Activated CD4-positive, alpha-beta T cell treated with anti-CD3 and anti-CD28 coated beads, Interleukin-2, amount 50 U/mL, for 48 hours (primary cell): ENCODE measurements at regions not wholly inside any gene's neighbourhood (a gene's known extent, or its start where the extent isn't known, plus 50 kb on each side); places are given as distances from the start of the nearest gene placed in this dataset.
"Not testable (repeated sequence)": the region's sequence is repeated elsewhere in the genome, so short reads cannot be mapped to it uniquely, and the experiment has no call there.

Experiments used
- DNase-seq, 2 experiments: peaks; one replicate each; pipeline ENCODE4 v3.0.0-alpha.2; 2020

- no peak for DNase-seq
Measured at GRCh38 chr5:152711801-152712388, 306.8 kb upstream of the NMUR2 start.

- no peak for DNase-seq
Measured at GRCh38 chr5:152717393-152717792, 312.3 kb upstream of the NMUR2 start.

GRCh38 chr5:152723482-152723881, 318.4 kb upstream of the NMUR2 start:
- DNase-seq: no peak

DNA sequence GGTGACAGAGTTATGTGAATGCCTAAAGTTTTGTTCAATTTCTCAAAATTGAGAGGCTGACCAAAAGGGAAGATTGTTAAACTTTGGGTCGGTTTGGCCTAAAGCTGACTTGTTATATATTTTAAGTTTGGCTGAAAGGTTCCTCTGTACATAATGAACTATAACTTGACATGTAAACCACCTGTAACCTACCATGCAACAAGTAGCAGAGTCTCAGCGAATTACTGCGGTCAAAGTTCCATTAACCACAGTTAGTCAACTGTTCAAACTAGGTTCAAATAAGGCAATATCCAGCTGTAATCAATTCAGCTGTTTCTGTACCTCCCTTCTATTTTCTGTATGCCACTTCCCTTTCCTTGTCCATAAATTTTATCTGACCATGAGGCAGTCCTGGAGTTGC, 325.1 kb upstream of the NMUR2 start:
- DNase-seq: no peak

- DNase-seq: no peak
Measured at GRCh38 chr5:152736906-152737305, 331.8 kb upstream of the NMUR2 start.

- DNase-seq: no peak
Measured at GRCh38 chr5:152739916-152740315, 334.8 kb upstream of the NMUR2 start.

DNA sequence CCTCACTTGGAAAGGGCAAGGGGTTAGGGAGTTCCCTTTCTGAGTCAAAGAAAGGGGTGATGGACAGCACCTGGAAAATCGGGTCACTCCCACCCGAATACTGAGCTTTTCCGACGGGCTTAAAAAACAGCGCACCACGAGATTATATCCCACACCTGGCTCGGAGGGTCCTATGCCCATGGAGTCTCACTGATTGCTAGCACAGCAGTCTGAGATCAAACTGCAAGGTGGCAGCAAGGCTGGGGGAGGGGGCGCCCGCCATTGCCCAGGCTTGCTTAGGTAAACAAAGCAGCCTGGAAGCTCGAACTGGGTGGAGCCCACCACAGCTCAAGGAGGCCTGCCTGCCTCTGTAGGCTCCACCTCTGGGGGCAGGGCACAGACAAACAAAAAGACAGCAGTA, 336.0 kb upstream of the NMUR2 start:
- DNase-seq: not testable (repeated sequence)

- DNase-seq: not testable (repeated sequence)
Measured at GRCh38 chr5:152787709-152788217, 382.7 kb upstream of the NMUR2 start.

DNA sequence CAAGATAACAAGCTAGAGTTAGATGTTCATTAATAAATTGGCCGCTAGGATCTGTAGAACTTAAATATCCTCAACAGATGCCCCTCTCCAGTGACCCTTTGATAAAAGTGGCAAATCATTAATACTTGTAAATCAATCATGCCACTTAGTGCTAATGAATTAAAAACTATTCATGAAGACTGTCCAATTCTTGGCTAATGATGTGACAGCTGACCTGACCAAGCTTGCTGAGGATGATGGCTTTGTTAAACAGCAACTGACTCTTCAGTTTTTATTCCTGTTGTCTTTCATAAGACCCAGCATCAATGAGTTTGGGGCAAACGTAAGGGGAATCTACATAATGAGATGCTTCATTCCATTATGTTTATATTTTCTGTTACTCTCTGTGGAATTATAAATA, 396.8 kb upstream of the NMUR2 start:
- no peak for DNase-seq

- DNase-seq: no peak
Measured at GRCh38 chr5:152804179-152804578, 399.1 kb upstream of the NMUR2 start.

GRCh38 chr5:152811988-152812387, 406.9 kb upstream of the NMUR2 start:
- DNase-seq: no peak

DNA sequence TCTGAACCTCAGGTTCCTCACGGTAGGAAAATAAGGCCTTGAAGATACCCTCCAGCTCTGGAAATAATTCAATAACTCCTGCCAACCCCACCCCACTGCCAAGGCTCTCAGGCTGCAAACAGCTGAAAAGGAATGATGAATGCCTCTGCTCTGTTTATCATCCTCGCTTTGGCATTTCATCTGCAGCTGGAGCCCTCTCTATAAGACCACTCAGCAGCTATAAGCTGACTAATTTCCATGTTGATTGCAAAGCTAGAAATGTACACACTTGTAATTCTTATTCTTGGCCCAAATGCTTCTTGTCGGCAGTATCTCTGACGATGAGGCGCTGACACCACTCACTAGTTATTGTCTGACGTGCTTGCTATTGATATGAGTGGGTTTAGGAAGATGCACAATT, 408.4 kb upstream of the NMUR2 start:
- DNase-seq: no peak

- no peak for DNase-seq
Measured at GRCh38 chr5:152819891-152820290, 414.8 kb upstream of the NMUR2 start.

DNA sequence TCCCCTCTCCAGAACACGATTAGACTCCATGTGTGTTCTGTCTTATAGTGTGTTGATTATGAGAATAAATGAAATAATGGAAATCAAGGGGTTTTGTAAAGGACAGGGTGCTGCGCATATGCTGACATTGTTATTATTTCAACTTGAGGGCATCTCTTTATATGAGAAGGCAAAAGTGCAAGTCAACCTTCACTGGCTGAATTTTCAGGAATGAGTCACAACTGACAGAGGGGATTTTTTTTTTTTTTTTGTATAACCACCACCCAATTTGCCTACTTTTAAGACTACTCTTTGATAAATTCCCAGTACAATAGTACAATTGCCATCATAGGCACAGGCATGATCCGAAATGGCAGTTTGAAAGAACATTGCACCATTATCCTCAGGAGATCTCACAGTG, 419.2 kb upstream of the NMUR2 start:
- DNase-seq: no peak

- DNase-seq: no peak
Measured at GRCh38 chr5:152838241-152838786, 433.2 kb upstream of the NMUR2 start.

DNA sequence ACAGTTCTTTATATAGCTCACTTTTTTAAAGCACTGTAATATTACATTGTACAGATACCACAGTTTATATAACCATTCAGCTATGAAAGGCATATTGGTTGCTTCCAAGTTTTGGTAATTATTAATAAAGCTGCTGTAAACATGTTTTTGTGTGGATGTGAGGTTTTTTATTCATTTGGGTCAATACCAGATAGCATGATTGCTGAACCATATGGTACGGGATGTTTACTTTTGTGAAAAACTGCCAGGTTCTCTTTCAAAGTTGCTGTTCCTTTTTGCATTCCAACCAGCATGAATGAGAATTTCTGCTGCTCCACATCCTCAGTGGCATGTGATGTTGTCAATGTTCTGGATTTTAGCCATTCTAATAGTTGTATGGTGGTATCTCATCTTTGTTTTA, 439.6 kb upstream of the NMUR2 start:
- DNase-seq: no peak

GRCh38 chr5:152853361-152853760, 448.3 kb upstream of the NMUR2 start:
- DNase-seq: no peak

- no peak for DNase-seq
Measured at GRCh38 chr5:152855441-152855840, 450.4 kb upstream of the NMUR2 start.

GRCh38 chr5:152861231-152861630, 456.2 kb upstream of the NMUR2 start:
- DNase-seq: no peak

- no peak for DNase-seq
Measured at GRCh38 chr5:152864447-152864846, 459.4 kb upstream of the NMUR2 start.

DNA sequence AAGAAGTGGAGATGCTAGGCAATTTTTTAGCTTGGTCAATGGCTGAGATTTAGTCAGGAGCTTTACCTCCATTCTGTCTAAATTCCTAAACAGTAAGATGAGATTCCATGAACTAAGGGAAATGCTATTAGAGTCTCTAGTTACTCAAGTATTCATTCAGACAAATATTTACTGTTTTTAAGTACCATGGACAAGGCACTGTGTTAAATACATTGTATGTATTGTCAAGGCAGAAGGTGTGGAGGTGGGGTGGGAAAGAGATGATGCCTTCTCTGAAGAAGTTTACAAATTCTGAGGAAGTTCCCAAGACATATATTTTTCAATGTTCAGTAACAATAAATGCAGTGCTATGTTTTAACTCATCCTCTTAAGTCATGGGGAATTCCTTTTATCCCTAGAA, 459.9 kb upstream of the NMUR2 start:
- DNase-seq: no peak

DNA sequence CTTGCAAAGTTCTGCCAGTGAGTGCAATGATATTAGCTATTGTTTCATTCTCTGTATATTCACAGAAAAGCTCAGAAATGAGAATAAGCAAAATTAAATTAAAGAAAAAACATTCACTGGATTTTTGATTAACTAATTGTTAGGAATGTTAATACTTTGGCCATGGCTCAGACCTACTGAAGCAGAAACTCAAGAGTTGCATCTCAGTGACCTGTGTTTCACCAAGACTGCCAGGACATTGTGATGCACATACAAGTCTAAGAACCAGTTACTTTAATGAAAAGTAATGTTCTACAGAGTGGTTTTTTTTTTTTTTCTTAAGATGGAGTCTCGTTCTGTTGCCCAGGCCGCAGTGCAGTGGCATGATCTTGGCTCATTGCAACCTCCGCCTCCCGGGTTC, 464.9 kb upstream of the NMUR2 start:
- no peak for DNase-seq

- DNase-seq: no peak
Measured at GRCh38 chr5:152882621-152883020, 477.5 kb upstream of the NMUR2 start.

DNA sequence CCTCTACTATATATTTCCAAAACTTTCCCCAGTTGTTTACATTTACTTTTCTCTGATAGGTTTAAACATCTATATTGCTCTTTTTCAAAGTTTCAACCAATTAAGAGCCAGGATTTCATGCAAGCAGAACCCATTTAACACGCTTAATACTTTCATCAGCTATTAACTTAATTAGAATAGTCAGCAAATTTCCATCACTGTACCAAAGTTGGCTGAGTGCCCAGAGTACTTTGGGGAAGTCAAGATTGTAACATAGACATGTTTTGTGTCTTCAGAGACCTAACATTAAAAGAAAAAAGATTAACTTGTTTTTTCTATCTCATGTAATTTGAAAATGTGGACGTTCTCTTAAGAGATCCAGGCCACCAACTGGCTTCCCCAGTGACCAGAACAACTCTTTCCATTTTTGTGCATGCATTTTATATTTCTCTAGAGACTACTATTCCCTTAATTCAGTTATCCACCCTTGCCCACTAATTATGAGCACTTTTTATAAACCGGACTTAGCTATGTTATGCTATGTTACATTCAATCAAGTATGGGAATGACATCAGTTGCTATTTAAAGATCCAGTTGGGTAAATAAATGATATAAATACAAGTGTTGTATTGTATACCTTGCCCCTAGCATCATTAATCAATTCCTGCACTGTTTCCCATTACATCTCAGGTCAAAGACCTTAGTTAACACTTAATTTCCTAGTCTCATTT, 478.1 kb upstream of the NMUR2 start:
- no peak for DNase-seq

DNA sequence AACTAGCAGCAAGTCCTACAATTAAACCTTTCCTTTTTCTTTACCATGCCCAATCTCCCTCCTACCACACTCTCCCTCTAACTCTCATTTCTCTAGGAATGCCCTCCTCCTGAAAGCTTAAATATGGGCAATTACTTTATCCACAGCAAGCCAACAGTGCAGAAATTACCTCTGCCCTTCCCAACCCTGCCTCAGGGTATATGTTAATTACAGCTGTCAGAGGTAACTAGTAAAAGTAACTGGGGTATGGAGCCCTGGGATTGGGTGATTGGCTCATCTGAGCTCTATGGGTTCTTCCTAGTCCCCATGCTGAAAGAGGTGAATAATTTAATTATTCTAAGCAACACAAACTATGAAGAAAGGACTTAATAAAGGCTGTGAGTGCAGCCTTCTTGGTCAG, 478.9 kb upstream of the NMUR2 start:
- no peak for DNase-seq
